Thoracic aorta (tissue), 2 donors: ENCODE measurements at regions not wholly inside any gene's neighbourhood (a gene's known extent, or its start where the extent isn't known, plus 50 kb on each side); places are given as distances from the start of the nearest gene placed in this dataset.

ENCODE experiments used
- ATAC-seq: fragments of 150-250 bp; one replicate; pipeline ENCODE4 v1.8.0; 2017; ENCODE audit warnings: low read depth; ENCODE audit not compliant: insufficient number of reproducible peaks, low FRiP score
- DNase-seq: peaks from one replicate; pipeline ENCODE4 v3.0.0-alpha.2; 2020; ENCODE audit warnings: low spot score
- H3K27ac ChIP-seq, 2 donors: fragments of 200-600 bp; sonication (generic); 1 replicate in 1 of 2; 2 replicates in 1 of 2; pipeline ENCODE4 v1.5.1; 2016; ENCODE audit warnings: mild to moderate bottlenecking in 2 of 2, moderate library complexity in 2 of 2
- H3K27me3 ChIP-seq: fragments of 200-600 bp; sonication (generic); replicated peaks from 2 replicates; pipeline ENCODE4 v1.6.0; 2016; ENCODE audit warnings: mild to moderate bottlenecking; ENCODE audit not compliant: insufficient read depth
- H3K36me3 ChIP-seq: fragments of 200-600 bp; sonication (generic); one replicate; pipeline ENCODE4 v1.5.1; 2016
- H3K4me1 ChIP-seq, 2 donors: fragments of 200-600 bp; sonication (generic); 1 replicate in 1 of 2; 2 replicates in 1 of 2; pipeline versions ENCODE4 v1.5.1 to v1.6.0; 2016; ENCODE audit warnings: low read depth in 2 of 2, mild to moderate bottlenecking in 1 of 2; ENCODE audit not compliant: control insufficient read depth in 1 of 2
- H3K4me3 ChIP-seq: fragments of 200-600 bp; sonication (generic); 2 replicates; pipeline ENCODE4 v1.5.1; 2016; ENCODE audit warnings: mild to moderate bottlenecking
- H3K9me3 ChIP-seq: fragments of 200-600 bp; sonication (generic); 2 replicates; pipeline ENCODE4 v1.5.1; 2016
- TF ChIP-seq, protein P1 (sequence below): fragments of 200-600 bp; sonication (generic); IDR thresholded peaks from one replicate; pipeline ENCODE4 v1.5.1; 2019; ENCODE audit warnings: antibody characterized with exemption

DNA sequence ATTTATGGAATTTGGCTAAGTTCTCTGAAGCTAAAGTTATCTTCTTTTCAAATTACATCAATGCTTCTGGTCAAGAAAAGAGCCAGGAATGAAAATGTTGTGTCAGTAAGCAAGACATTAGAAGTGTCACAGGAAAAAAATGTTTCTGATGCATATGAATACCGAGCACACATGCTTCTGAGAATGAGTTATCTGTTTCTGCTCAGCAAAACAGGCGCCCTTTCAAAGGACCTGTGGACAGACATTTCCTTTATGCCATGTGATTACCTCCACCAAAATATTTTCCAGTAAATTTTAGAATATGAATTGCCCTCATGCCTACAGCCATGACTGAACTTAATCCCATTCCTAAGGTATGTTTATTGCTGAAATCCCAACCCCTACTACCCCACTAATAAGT is 55.4 kb upstream of the RNF180 start:
- no peak overlapping the region for H3K27ac ChIP-seq
- no peaks in the 10 kb centered on the region for H3K36me3 ChIP-seq
- TF ChIP-seq, protein P1, sequence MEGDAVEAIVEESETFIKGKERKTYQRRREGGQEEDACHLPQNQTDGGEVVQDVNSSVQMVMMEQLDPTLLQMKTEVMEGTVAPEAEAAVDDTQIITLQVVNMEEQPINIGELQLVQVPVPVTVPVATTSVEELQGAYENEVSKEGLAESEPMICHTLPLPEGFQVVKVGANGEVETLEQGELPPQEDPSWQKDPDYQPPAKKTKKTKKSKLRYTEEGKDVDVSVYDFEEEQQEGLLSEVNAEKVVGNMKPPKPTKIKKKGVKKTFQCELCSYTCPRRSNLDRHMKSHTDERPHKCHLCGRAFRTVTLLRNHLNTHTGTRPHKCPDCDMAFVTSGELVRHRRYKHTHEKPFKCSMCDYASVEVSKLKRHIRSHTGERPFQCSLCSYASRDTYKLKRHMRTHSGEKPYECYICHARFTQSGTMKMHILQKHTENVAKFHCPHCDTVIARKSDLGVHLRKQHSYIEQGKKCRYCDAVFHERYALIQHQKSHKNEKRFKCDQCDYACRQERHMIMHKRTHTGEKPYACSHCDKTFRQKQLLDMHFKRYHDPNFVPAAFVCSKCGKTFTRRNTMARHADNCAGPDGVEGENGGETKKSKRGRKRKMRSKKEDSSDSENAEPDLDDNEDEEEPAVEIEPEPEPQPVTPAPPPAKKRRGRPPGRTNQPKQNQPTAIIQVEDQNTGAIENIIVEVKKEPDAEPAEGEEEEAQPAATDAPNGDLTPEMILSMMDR, result no peak
- DNase-seq (no peak), ATAC-seq (no peak)
- H3K27me3 ChIP-seq, result no peaks in the 10 kb centered on the region
- no peak overlapping the region for H3K4me3 ChIP-seq
- H3K9me3 ChIP-seq, result no peaks in the 10 kb centered on the region
- H3K4me1 ChIP-seq, result no peaks in the 10 kb centered on the region

DNA sequence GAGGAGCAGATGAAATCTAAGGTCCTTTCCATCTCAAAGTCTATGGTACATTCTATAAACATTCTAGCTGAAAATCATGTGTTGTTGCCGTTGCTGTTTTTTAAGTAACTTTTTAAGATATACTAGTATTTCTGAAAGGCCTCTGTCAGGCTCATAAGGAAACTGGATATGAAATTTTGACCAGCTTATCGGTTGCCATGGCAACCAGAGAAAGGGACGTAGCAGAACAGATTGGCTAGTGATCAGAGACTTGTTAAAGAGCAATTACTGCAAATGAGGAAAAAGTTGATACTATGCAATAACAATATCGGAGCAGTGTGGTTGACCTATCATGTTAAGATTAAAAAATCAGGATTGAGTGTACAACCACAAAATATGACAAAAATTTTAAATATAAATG is 57.0 kb upstream of the RNF180 start:
- Histone ChIP-seq H3K9me3 (no peaks in the 10 kb centered on the region), H3K4me1 (no peaks in the 10 kb centered on the region), H3K36me3 (no peaks in the 10 kb centered on the region), H3K27me3 (no peaks in the 10 kb centered on the region), H3K4me3 (no peak overlapping the region), H3K27ac (no peak overlapping the region)
- no peak for ATAC-seq
- DNase-seq, result no peak
- TF ChIP-seq, protein P1, result no peak

- no peaks in the 10 kb centered on the region for H3K36me3 ChIP-seq
- TF ChIP-seq, protein P1, result no peak
- H3K4me3 ChIP-seq, result no peak overlapping the region
- no peak for DNase-seq
- ATAC-seq, result no peak
- no peaks in the 10 kb centered on the region for H3K4me1 ChIP-seq
- no peaks in the 10 kb centered on the region for H3K9me3 ChIP-seq
- no peaks in the 10 kb centered on the region for H3K27me3 ChIP-seq
- H3K27ac ChIP-seq, result no peak overlapping the region
These were observed 65.4 kb upstream of the RNF180 start for GRCh38 chr5:64100203-64100602.

- no peaks in the 10 kb centered on the region for H3K36me3 ChIP-seq
- no peak overlapping the region for H3K27ac ChIP-seq
- no peak for ATAC-seq
- no peaks in the 10 kb centered on the region for H3K27me3 ChIP-seq
- TF ChIP-seq, protein P1, result no peak
- no peak overlapping the region for H3K4me3 ChIP-seq
- DNase-seq, result no peak
- H3K9me3 ChIP-seq, result no peaks in the 10 kb centered on the region
- H3K4me1 ChIP-seq, result no peaks in the 10 kb centered on the region
These were observed 68.9 kb upstream of the RNF180 start for GRCh38 chr5:64096771-64097170.

GRCh38 chr5:64077589-64077988 is 88.1 kb upstream of the RNF180 start:
- no peak for ATAC-seq

More at GRCh38 chr5:64077589-64077988, 88.1 kb upstream of the RNF180 start:
- Histone ChIP-seq H3K36me3 (no peaks in the 10 kb centered on the region), H3K4me3 (no peak overlapping the region), H3K27me3 (no peaks in the 10 kb centered on the region), H3K9me3 (no peaks in the 10 kb centered on the region), H3K27ac (no peak overlapping the region), H3K4me1 (no peaks in the 10 kb centered on the region)
- no peak for DNase-seq
- TF ChIP-seq, protein P1, result no peak
